GM13977 (cell line): ENCODE measurements at regions not wholly inside any gene's neighbourhood (a gene's known extent, or its start where the extent isn't known, plus 50 kb on each side); places are given as distances from the start of the nearest gene placed in this dataset.

Experiments
- DNase-seq: peaks from one replicate; pipeline ENCODE4 v3.0.0; 2012; ENCODE audit warnings: low spot score
- in situ Hi-C: fragments of 300-500 bp; cut with MboI; formaldehyde crosslinking; loops from one replicate; pipeline ENCODE4 v1.12.0; 2022; ENCODE audit warnings: low sequenced_read_pairs, low pct_unique_long_range_greater_than_20kb, mixed read lengths, inconsistent platforms; ENCODE audit not compliant: unreplicated experiment
- TF ChIP-seq, protein P1 (sequence below): IDR thresholded peaks from 2 replicates; pipeline ENCODE4 v1.5.1; 2012; ENCODE audit warnings: mild to moderate bottlenecking, control low read depth; ENCODE audit not compliant: insufficient read depth; ENCODE audit errors: extremely low read depth, missing control alignments

DNA sequence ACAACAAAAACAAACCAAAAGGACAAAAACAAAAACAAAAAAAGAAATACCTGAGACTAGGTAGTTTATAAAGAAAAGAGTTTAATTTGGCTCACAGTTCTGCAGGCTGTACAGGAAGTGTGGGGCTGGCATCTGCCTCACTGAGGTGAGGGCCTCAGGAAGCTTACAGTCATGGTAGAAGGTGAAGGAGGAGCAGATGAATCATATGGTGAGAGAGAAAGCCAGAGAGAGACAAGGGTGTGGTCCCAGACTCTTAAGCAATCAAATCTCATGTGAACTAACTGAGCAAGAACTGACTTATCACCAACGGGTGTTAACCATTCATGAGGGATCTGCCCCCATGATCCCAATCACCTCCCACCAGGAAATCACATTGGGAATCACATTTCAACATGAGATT is 58.8 kb upstream of the ZBED5 start:
- in situ Hi-C loops, result no loop called here
- TF ChIP-seq, protein P1, sequence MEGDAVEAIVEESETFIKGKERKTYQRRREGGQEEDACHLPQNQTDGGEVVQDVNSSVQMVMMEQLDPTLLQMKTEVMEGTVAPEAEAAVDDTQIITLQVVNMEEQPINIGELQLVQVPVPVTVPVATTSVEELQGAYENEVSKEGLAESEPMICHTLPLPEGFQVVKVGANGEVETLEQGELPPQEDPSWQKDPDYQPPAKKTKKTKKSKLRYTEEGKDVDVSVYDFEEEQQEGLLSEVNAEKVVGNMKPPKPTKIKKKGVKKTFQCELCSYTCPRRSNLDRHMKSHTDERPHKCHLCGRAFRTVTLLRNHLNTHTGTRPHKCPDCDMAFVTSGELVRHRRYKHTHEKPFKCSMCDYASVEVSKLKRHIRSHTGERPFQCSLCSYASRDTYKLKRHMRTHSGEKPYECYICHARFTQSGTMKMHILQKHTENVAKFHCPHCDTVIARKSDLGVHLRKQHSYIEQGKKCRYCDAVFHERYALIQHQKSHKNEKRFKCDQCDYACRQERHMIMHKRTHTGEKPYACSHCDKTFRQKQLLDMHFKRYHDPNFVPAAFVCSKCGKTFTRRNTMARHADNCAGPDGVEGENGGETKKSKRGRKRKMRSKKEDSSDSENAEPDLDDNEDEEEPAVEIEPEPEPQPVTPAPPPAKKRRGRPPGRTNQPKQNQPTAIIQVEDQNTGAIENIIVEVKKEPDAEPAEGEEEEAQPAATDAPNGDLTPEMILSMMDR, result no peak
- no peak for DNase-seq

DNA sequence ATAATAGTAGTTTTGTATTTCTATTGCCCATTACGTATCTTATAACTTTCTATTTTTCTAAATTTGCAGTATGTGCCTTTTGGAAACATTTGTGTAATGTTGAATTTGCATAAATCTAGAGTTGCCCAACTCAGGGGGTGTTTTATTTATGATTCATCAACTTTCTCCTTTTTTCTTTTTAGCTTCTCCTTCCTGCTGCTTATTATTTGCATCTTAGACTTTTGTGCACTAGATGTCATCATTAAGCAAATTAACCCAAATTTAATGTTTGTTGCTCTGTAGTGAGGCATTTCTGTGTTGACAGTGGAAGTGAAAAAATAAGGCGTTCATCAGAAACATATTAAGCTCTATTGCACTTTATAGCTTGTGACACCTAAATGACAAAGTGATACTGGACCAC is 56.2 kb upstream of the ZBED5 start:
- no peak for DNase-seq
- in situ Hi-C loops, result no loop called here
- TF ChIP-seq, protein P1, result no peak

DNA sequence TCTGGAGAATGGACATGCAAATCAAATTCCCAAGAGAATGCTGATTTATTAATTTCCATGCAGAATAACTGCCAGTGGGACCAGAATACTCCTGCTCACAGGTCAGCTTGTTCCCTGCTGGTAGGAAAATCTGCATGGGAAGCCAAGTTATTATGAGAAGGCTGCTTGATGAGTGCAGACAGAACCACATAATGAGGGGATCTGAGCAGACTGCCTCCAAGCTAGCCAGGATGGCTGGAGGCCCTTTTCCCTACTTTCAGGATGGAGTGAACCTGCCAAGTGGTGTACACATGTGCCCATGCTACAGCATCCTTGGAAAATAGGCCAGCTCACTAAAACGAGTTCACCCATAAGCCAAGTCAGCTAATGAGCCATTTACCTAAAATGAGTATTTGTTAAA is 55.2 kb upstream of the ZBED5 start:
- in situ Hi-C loops, result no loop called here
- TF ChIP-seq, protein P1, result no peak
- no peak for DNase-seq

DNA sequence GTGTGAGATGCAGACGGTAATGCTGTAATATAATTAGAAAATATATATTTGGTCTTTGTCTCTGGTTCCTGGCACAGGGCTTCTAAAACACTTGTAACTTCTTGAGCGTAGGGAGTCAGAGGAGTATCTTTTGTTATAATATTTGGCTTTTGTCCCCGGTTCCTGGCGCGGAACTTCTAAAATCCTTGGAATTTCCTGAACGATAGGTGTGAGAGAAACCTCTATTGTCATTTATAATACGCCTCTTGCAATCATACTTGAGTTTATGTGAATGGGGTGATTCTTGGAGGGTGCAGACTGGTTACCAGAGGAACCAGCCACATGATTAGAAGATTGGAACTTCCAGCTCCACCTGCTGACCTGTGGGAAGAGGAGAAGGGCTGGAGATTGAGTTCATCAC is 54.1 kb upstream of the ZBED5 start:
- no peak for DNase-seq
- in situ Hi-C loops, result no loop called here
- TF ChIP-seq, protein P1, result no peak

DNA sequence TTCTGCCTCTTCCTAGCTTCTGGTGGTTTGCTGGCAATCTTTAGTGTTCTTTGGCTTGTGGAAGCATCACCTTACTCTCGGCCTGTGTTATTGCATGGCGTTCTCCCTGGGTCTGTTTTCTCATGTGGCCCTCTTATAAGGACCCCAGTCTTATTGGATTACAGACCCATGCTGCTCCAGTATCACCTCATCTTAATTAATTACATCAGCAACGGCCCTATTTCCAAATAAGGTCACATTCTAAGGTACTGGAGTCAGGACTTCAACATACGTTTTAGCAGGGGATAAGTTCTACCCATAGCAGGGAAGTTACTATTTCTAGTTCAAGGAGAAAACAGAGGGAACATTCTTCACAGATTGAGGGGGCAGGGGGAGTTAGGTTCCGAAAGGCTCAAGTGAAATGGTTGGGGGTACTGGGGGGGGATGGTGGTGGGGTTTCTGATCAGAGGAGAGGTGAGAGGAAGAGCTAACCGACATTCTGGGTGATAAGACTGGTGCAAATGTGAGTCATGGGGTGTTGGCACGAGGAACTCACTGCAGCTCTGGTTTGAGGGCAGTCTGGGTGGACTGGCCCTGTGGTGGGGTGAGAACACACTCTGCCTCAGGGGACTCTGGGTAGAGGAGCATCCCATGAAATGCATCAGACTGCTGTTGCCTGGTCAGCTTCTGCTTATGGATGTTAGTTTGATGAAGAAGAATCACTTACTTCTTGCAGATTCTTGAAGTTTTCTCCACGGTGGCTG is 51.5 kb upstream of the ZBED5 start:
- no peak for DNase-seq
- TF ChIP-seq, protein P1, result no peak
- in situ Hi-C loops, result no loop called here

DNA sequence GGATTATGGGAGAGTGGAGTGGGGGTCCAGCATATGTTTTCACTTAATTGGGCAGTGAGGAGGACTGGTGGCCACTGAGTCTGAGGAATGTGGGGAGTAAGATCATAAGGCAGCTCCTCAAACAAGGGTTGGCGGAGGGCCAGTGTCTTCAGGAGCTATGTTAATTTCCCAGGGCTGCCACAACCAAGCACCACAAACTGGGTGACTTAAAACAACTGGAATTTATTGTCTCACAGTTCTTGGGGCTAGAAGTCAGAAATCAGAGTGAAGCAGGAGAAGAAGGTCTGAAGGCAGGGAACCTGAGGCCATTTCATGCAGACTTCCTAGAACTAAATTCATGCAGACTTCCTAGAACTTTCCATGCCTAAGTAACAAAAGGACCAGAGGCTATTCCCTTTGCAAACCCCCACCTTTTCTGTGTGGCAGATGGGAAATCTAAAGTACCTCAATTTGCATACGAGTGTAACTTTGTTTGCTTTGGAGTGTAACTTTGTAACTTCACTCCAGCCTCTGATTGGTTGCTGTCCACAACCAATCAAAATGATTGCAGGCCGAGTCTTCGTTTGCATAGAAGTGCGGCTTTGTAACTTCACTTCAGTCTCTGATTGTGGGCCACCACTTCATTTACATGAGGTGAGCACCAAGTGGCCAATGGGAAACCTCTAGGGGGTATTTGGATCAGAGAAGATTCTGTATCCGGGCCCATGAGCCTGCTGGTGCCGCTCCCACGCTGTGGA is 50.5 kb upstream of the ZBED5 start:
- no peak for DNase-seq
- TF ChIP-seq, protein P1, result no peak
- in situ Hi-C loops, result no loop called here
